Right ventricle myocardium inferior (tissue), 1 donor: ENCODE measurements at regions not wholly inside any gene's neighbourhood (a gene's known extent, or its start where the extent isn't known, plus 50 kb on each side); places are given as distances from the start of the nearest gene placed in this dataset.
"Not testable (repeated sequence)": the region's sequence is repeated elsewhere in the genome, so short reads cannot be mapped to it uniquely, and the experiment has no call there.

Experiments used
- ATAC-seq: fragments of 200-7000 bp; cut with Tn5 transposase; one replicate; pipeline ENCODE4 v1.9.1; 2020; ENCODE audit warnings: mild to moderate bottlenecking, moderate library complexity
- DNase-seq: peaks from one replicate; pipeline ENCODE4 v3.0.0; 2021; ENCODE audit errors: missing footprints
- intact Hi-C: fragments of 100-400 bp; cut with DNase I; formaldehyde crosslinking; loops from one replicate; pipeline ENCODE4 v1.11.0; 2022
- donor health status: DM: no; HTN: yes; CAD: no; lungs with severe emphysema.

DNA sequence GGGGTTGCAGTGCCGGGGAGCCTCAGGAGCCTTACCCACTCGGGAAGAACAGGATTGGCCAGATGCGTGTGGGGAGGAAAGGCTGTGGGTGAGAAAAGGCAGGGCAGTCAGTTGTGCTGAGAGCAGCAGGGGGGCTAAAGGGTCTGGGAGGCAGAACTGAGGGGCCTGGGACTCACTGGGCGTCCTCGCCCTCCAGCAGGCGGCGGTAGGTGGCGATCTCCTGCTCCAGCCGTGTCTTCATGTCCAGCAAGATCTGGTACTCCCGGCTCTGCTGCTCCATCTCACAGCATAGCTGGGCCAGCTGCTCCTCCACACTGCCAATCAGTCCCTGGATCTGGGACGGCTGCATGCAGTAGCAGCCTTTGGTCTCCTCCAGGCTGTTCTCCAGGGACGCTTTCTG is 140.2 kb downstream of the CCDC144A start:
- DNase-seq, ATAC-seq, intact Hi-C loops: not testable (repeated sequence)
